Hepatocyte (in vitro differentiated cells): ENCODE measurements at regions not wholly inside any gene's neighbourhood (a gene's known extent, or its start where the extent isn't known, plus 50 kb on each side); places are given as distances from the start of the nearest gene placed in this dataset.

Experiments used
- EZH2 ChIP-seq: fragments of 200-600 bp; sonication (generic); IDR thresholded peaks from 2 replicates; pipeline ENCODE4 v1.6.1; 2016; ENCODE audit warnings: antibody characterized with exemption, mild to moderate bottlenecking, borderline replicate concordance
- EZH2phosphoT487 ChIP-seq: fragments of 200-600 bp; sonication (generic); IDR thresholded peaks from one replicate; pipeline ENCODE4 v1.6.1; 2018; ENCODE audit warnings: antibody characterized with exemption, mild to moderate bottlenecking, low read depth, moderate library complexity; ENCODE audit not compliant: unreplicated experiment, severe bottlenecking
- TF ChIP-seq, protein P1 (sequence below): fragments of 200-600 bp; sonication (generic); IDR thresholded peaks from 2 replicates; pipeline ENCODE4 v1.5.1; 2016; ENCODE audit warnings: antibody characterized with exemption, mild to moderate bottlenecking; ENCODE audit not compliant: poor library complexity

GRCh38 chr12:127830730-127831129, 436.2 kb upstream of the TMEM132C start:
- TF ChIP-seq, protein P1, sequence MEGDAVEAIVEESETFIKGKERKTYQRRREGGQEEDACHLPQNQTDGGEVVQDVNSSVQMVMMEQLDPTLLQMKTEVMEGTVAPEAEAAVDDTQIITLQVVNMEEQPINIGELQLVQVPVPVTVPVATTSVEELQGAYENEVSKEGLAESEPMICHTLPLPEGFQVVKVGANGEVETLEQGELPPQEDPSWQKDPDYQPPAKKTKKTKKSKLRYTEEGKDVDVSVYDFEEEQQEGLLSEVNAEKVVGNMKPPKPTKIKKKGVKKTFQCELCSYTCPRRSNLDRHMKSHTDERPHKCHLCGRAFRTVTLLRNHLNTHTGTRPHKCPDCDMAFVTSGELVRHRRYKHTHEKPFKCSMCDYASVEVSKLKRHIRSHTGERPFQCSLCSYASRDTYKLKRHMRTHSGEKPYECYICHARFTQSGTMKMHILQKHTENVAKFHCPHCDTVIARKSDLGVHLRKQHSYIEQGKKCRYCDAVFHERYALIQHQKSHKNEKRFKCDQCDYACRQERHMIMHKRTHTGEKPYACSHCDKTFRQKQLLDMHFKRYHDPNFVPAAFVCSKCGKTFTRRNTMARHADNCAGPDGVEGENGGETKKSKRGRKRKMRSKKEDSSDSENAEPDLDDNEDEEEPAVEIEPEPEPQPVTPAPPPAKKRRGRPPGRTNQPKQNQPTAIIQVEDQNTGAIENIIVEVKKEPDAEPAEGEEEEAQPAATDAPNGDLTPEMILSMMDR = no peak
- TF ChIP-seq EZH2 (no peak), EZH2phosphoT487 (no peak)
